PC-3 (cell line): ENCODE measurements at regions not wholly inside any gene's neighbourhood (a gene's known extent, or its start where the extent isn't known, plus 50 kb on each side); places are given as distances from the start of the nearest gene placed in this dataset.

Experiments
- EZH2 ChIP-seq: fragments of 300-600 bp; sonication (generic); IDR thresholded peaks from one replicate; pipeline ENCODE4 v1.6.1; 2017; ENCODE audit warnings: antibody characterized with exemption, mild to moderate bottlenecking, low read length; ENCODE audit not compliant: unreplicated experiment
- TF ChIP-seq, protein P1 (sequence below): fragments of 300-600 bp; sonication (generic); conservative IDR thresholded peaks from 2 replicates; pipeline ENCODE4 v1.5.1; 2017; ENCODE audit warnings: antibody characterized with exemption, low read depth, mild to moderate bottlenecking, low read length

DNA sequence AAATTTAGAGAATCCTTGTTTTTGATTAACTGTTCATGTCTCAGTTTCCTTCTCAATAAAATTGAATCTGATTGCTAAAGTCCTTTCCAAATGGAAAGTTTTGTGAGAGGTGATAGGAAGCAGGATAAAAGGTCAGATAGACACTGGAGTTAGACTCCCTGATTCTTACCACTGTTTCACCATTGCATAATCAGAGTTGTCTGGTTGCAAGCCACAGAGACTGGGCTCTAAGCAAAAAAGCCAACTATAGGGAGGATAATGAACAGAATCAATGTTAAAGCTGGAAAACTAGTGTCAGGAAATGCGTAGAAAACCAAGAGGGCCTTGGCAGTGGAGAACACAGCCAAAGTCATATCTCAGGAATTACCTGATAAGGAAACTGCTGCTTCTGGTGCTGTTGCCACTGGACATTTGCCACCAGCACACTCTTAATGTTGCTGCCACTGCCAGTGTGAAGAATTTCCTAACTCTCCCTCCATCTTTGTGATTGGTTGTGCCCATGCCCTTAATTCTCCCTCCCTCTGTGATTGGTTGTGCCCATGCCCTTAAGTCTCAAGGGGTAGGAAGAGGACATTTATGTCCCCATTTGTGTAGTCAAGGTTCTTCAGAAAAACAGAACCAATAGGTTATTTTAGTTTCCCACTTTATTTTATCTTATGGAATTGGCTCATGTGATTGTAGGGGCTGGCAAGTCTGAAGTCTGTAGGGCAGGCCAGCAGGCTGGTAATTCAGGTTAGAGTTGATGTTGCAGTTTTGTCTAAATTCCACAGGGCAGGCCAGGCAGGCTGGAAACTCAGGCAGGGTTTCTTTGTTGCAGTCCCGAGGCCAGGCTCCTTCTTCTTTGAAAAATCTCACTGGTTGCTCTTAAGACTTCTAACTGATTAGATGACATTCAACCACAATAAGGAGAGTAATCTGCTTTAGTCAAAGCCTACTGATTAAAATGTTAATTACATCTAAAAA, 639.0 kb downstream of the REEP3 start:
- TF ChIP-seq, protein P1, sequence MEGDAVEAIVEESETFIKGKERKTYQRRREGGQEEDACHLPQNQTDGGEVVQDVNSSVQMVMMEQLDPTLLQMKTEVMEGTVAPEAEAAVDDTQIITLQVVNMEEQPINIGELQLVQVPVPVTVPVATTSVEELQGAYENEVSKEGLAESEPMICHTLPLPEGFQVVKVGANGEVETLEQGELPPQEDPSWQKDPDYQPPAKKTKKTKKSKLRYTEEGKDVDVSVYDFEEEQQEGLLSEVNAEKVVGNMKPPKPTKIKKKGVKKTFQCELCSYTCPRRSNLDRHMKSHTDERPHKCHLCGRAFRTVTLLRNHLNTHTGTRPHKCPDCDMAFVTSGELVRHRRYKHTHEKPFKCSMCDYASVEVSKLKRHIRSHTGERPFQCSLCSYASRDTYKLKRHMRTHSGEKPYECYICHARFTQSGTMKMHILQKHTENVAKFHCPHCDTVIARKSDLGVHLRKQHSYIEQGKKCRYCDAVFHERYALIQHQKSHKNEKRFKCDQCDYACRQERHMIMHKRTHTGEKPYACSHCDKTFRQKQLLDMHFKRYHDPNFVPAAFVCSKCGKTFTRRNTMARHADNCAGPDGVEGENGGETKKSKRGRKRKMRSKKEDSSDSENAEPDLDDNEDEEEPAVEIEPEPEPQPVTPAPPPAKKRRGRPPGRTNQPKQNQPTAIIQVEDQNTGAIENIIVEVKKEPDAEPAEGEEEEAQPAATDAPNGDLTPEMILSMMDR = no peak
- no peak for TF ChIP-seq EZH2
